ENCODE measurements at regions not wholly inside any gene's neighbourhood (a gene's known extent, or its start where the extent isn't known, plus 50 kb on each side); places are given as distances from the start of the nearest gene placed in this dataset.

DNA sequence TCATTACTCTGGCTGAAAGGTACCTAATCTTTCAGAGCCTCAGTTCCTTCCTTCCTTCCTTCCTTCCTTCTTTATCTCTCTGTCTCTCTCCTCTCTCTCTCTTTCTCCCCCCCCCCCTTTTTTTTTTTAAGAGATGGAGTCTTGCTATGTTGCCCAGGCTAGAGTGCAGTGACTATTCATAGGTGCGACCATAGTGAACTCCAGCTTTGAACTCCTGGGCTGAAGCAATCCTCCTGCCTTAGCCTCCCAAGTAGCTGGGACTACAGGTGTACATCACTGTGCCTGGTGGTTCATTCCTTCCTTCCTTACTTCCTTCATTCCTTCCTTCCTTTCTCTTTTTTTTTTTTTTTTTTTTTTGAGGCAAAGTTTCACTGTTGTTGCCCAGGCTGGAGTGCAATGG, 64.3 kb upstream of the MAP4K3 start:
- TF ChIP-seq, protein P1, sequence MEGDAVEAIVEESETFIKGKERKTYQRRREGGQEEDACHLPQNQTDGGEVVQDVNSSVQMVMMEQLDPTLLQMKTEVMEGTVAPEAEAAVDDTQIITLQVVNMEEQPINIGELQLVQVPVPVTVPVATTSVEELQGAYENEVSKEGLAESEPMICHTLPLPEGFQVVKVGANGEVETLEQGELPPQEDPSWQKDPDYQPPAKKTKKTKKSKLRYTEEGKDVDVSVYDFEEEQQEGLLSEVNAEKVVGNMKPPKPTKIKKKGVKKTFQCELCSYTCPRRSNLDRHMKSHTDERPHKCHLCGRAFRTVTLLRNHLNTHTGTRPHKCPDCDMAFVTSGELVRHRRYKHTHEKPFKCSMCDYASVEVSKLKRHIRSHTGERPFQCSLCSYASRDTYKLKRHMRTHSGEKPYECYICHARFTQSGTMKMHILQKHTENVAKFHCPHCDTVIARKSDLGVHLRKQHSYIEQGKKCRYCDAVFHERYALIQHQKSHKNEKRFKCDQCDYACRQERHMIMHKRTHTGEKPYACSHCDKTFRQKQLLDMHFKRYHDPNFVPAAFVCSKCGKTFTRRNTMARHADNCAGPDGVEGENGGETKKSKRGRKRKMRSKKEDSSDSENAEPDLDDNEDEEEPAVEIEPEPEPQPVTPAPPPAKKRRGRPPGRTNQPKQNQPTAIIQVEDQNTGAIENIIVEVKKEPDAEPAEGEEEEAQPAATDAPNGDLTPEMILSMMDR (IDR thresholded peaks at IDR 0.05), result no peak
- TF ChIP-seq POLR2A (IDR thresholded peaks at IDR 0.05) (no peak), POLR2AphosphoS5 (IDR thresholded peaks at IDR 0.05) (no peak)
